ENCODE measurements at regions not wholly inside any gene's neighbourhood (a gene's known extent, or its start where the extent isn't known, plus 50 kb on each side); places are given as distances from the start of the nearest gene placed in this dataset.
"Not testable (repeated sequence)": the region's sequence is repeated elsewhere in the genome, so short reads cannot be mapped to it uniquely, and the experiment has no call there.

DNA sequence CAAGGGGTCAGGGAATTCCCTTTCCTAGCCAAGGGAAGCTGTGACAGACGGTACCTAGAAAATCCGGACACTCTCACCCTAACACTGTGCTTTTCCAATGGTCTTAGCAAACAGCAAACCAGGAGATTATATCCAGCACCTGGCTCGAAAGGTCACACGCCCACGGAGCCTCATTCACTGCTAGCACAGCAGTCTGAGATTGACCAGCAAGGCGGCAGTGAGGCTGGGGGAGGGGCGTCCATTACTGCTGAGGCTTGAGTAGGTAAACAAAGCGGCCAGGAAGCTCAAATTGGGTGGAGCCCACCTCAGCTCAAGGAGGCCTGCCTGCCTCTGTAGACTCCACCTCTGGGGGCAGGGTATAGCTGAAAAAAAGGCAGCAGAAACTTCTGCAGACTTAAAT lies 447.3 kb downstream of the RSL24D1 start:
- DNase-seq (ENCODE audit: low read depth in 2 of 2) = not testable (repeated sequence)

DNA sequence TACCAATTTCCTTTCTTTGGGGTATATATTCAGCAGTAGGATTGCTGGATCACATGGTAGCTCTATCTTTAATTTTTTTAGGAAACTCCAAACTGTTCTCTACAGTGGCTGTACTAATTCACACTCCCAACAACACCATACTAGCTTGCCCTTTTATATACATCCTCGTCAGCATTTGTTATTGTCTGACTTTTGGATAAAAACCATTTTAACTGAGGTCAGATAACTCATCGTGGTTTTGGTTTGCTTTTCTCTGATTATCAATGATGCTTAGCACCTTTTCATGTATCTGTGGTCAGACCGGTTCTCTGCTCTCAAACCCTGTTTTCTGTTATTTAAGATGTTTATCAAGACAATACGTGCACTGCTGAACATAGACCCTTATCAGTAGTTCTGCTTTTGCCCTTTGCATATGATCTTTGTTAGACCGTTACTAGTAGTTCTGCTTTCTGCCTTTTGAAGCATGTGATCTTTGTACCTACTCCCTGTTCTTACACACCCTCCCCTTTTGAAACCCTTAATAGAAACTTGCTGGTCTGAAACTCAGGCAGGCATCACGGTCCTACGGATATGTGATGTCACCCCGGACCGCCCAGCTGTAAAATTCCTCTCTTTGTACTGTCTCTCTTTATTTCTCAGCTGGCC lies 474.3 kb downstream of the RSL24D1 start:
- DNase-seq (ENCODE audit: low read depth in 2 of 2) = no peak

DNA sequence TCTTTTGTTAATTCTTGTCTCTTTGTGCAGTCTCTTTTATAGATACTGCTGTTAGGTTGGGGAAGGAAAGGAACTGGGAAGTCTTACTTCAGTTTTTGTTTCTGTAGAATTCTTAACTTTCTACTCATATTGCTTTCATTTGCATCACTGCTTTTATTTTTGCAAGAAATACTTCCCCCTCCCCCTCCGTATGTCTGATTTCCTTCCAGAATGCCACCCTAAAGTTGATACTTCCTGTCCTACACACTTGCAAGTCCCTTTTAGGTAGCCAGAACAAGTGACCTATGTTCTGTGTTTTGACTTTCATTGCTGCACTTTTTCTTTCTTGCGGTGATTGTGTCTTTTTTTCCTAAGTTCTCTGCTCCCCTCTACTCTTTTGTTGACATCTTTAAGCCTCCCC lies 477.4 kb downstream of the RSL24D1 start:
- no peak for DNase-seq (ENCODE audit: low read depth in 2 of 2)

DNA sequence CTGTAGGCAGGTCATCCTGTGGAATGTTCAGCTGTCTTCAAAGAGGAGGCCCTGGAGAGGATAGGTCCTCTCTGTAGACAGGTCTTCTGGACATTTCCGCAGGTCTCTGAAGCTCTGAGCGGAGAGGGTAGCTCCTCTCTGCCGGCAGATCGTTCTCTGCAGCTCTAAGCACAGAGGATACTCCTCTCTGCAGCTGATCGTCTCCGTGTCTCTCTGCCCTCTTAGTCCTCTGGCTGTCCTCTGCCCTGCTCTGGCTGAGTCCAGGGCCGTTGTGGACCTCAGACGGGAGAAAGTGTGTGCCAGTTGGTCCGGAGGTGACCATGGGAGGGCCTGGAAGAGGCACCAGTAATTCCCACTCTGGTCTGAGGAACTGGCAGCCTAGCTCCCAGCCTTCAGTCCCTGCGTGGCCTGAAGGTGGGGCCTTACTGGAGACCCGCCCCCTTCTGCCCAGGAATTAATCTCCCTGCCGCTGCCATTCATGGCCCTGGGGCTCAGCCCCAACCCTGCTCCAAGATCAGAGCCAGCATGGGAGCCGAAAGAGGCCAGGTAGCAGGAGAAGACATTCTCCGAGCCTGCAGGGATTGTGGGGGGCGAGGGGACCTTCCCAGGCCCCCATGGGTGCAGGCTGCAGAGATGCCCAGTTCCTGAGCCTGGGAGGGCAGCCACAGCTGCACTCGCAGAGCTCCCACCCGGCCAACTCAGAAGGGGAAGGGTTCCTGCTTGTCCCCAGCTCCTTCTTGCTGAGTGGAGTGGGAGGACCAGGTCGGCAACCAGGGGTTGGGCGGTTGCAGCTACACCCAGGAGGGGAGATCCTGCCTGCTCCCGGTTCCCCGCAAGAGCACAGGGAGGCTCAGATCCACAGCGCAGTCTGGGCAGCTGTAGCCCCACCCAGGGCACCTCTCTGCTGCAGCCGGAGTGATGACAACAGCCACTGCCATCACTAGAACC lies 488.7 kb downstream of the RSL24D1 start:
- DNase-seq (ENCODE audit: low read depth in 2 of 2) = no peak

DNA sequence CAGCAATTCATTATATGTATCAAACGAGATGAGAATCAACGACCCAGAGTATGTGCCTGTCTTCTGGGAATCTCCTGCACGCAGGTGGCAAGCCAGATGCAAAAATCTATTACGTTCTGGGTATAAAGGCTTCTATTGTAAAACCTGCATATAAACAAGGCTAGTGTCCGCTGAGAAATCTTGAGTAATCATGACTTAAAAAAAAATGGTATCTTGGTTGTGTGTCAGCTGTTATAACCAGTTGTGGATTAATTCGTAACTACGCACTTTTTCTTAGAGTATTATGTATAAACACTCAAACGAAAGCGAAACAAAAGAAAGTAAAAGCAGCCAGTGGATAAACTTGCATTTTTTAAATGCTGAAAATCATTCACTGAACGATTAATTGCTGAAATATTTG lies 509.1 kb downstream of the RSL24D1 start:
- no peak for DNase-seq (ENCODE audit: low read depth in 2 of 2)

All from stimulated activated CD4-positive, alpha-beta T cell treated with anti-CD3 and anti-CD28 coated beads, Interleukin-12 subunit alpha, Interleukin-12 subunit beta, amount 100 ng/mL, for 24 hours (primary cell).